PC-3 (cell line): ENCODE measurements at regions not wholly inside any gene's neighbourhood (a gene's known extent, or its start where the extent isn't known, plus 50 kb on each side); places are given as distances from the start of the nearest gene placed in this dataset.

Experiments
- ATAC-seq: fragments of 200-7000 bp; cut with Tn5 transposase; 2 replicates; pipeline ENCODE4 v1.9.1; 2020; ENCODE audit warnings: mild to moderate bottlenecking, moderate library complexity
- BruUV-seq: library from RNA; stranded (reverse); fragments of 400-500 nt; replicated peaks from 2 replicates; lab custom pipeline; 2021; lab: Mats Ljungman, UMichigan
- CTCF ChIA-PET: fragments of 300-600 bp; sonication (Branson Sonifier 250); formaldehyde crosslinking; loops from one replicate; lab custom pipeline; 2022; ENCODE audit warnings: antibody characterized with exemption; lab: Charles Lee
- POLR2A ChIA-PET: fragments of 300-600 bp; sonication (Branson Sonifier 250); formaldehyde crosslinking; loops from one replicate; lab custom pipeline; 2022; ENCODE audit warnings: antibody characterized with exemption; ENCODE audit not compliant: unreplicated experiment; lab: Charles Lee
- DNase-seq: peaks from one replicate; pipeline ENCODE4 v3.0.0-alpha.2; 2015
- H2AFZ ChIP-seq: fragments of 300-600 bp; sonication (generic); 2 replicates; pipeline ENCODE4 v1.6.0; 2016; ENCODE audit warnings: antibody characterized with exemption, low read length
- H3F3A ChIP-seq: fragments of 300-600 bp; sonication (generic); one replicate; pipeline ENCODE4 v1.6.0; 2017; ENCODE audit warnings: antibody characterized with exemption, low read length, control low read depth, mild to moderate bottlenecking; ENCODE audit not compliant: unreplicated experiment
- H3K27ac ChIP-seq: fragments of 300-600 bp; sonication (generic); 2 replicates; pipeline ENCODE4 v1.5.1; 2016; ENCODE audit warnings: mild to moderate bottlenecking, low read length
- H3K27me3 ChIP-seq: fragments of 300-600 bp; sonication (generic); 2 replicates; pipeline ENCODE4 v1.6.1; 2016; ENCODE audit warnings: low read length, mixed read lengths
- H3K36me3 ChIP-seq: fragments of 300-600 bp; sonication (generic); 2 replicates; pipeline ENCODE4 v1.6.1; 2016; ENCODE audit warnings: low read depth, mixed run types, low read length, mixed read lengths
- H3K4me1 ChIP-seq: fragments of 300-600 bp; sonication (generic); 2 replicates; pipeline ENCODE4 v1.5.1; 2016; ENCODE audit warnings: low read length; ENCODE audit not compliant: insufficient read depth
- H3K4me2 ChIP-seq: fragments of 300-600 bp; sonication (generic); 2 replicates; pipeline ENCODE4 v1.6.0; 2016; ENCODE audit warnings: low read length
- H3K4me3 ChIP-seq: fragments of 300-600 bp; sonication (generic); 2 replicates; pipeline ENCODE4 v1.5.1; 2016; ENCODE audit warnings: mild to moderate bottlenecking, low read length, mixed read lengths
- H3K79me2 ChIP-seq: fragments of 300-600 bp; sonication (generic); 2 replicates; pipeline ENCODE4 v1.6.1; 2017; ENCODE audit warnings: low read length, mixed read lengths
- H3K9ac ChIP-seq: fragments of 300-600 bp; sonication (generic); 2 replicates; pipeline ENCODE4 v1.6.0; 2016; ENCODE audit warnings: mild to moderate bottlenecking, low read length
- H3K9me2 ChIP-seq: fragments of 300-600 bp; sonication (generic); replicated peaks from 2 replicates; pipeline ENCODE4 v1.6.1; 2016; ENCODE audit warnings: mixed run types, low read length, mixed read lengths
- H3K9me3 ChIP-seq: fragments of 300-600 bp; sonication (generic); 2 replicates; pipeline ENCODE4 v1.6.1; 2016; ENCODE audit warnings: low read length, mixed read lengths
- H4K20me1 ChIP-seq: fragments of 300-600 bp; sonication (generic); 2 replicates; pipeline ENCODE4 v1.6.1; 2016; ENCODE audit warnings: low read length, mixed read lengths
- CTCF ChIP-seq: fragments of 300-600 bp; sonication (generic); conservative IDR thresholded peaks from 2 replicates; pipeline ENCODE4 v1.5.1; 2017; ENCODE audit warnings: antibody characterized with exemption, low read depth, mild to moderate bottlenecking, low read length
- EZH2 ChIP-seq: fragments of 300-600 bp; sonication (generic); IDR thresholded peaks from one replicate; pipeline ENCODE4 v1.6.1; 2017; ENCODE audit warnings: antibody characterized with exemption, mild to moderate bottlenecking, low read length; ENCODE audit not compliant: unreplicated experiment
- EZH2phosphoT487 ChIP-seq: fragments of 300-600 bp; sonication (generic); IDR thresholded peaks from 2 replicates; pipeline ENCODE4 v1.6.1; 2018; ENCODE audit warnings: mild to moderate bottlenecking, antibody characterized with exemption, low read length, borderline replicate concordance
- intact Hi-C: fragments of 100-400 bp; cut with micrococcal nuclease; formaldehyde crosslinking; loops from 2 replicates; pipeline ENCODE4 v1.9.0; 2023

- ATAC-seq (peak; percentile 68), DNase-seq (peak; percentile 90)
- H3K36me3 ChIP-seq, result no peaks in the 10 kb centered on the region
- H3K9ac ChIP-seq, result no peak overlapping the region
- no peak overlapping the region for H3K4me3 ChIP-seq
- no peaks in the 10 kb centered on the region for H3K79me2 ChIP-seq
- no peaks in the 10 kb centered on the region for H3K27me3 ChIP-seq
- H3K9me2 ChIP-seq, result no peaks in the 10 kb centered on the region
- H4K20me1 ChIP-seq, result no peaks in the 10 kb centered on the region
- no peak overlapping the region for H2AFZ ChIP-seq
- H3K4me1 ChIP-seq, result peaks cover 21% of the 10 kb centered on the region
- peak; percentile 96 for TF ChIP-seq CTCF
- TF ChIP-seq EZH2phosphoT487, result no peak
- no peaks in the 10 kb centered on the region for H3F3A ChIP-seq
- H3K9me3 ChIP-seq, result no peaks in the 10 kb centered on the region
- ChIA-PET CTCF (interaction anchor here (0.9 kb wide), 1 partner anchor 232 kb away, joined by 3 read pairs; no protein-coding TSS in a partner anchor), POLR2A (no interaction called here)
- intact Hi-C loops, result loop anchor here (1.0 to 10.0 kb wide), 3 partner anchors 108 to 560 kb away; no protein-coding TSS in a partner anchor
- no TSS peak for BruUV-seq
- H3K4me2 ChIP-seq, result no peak overlapping the region
- H3K27ac ChIP-seq, result no peak overlapping the region
Measured at GRCh38 chr14:61894452-61895077, 132.3 kb downstream of the SNAPC1 start.

- Histone ChIP-seq H2AFZ (no peak overlapping the region), H3K27ac (no peak overlapping the region), H3K9ac (no peak overlapping the region), H3K4me2 (no peak overlapping the region), H3K9me3 (no peaks in the 10 kb centered on the region), H3F3A (no peaks in the 10 kb centered on the region), H3K9me2 (no peaks in the 10 kb centered on the region), H4K20me1 (no peaks in the 10 kb centered on the region), H3K79me2 (no peaks in the 10 kb centered on the region), H3K36me3 (no peaks in the 10 kb centered on the region), H3K27me3 (no peaks in the 10 kb centered on the region), H3K4me1 (peaks cover 3% of the 10 kb centered on the region), H3K4me3 (no peak overlapping the region)
- TF ChIP-seq CTCF (no peak), EZH2 (no peak), EZH2phosphoT487 (no peak)
- ATAC-seq (no peak), DNase-seq (no peak)
- ChIA-PET POLR2A (no interaction called here), CTCF (no interaction called here)
- no TSS peak for BruUV-seq
- intact Hi-C loops, result loop anchor here (10.0 kb wide), 1 partner anchor 558 kb away; no protein-coding TSS in a partner anchor
Measured at GRCh38 chr14:61897300-61897699, 135.1 kb downstream of the SNAPC1 start.

GRCh38 chr14:61898568-61898967 is 136.3 kb downstream of the SNAPC1 start:
- ChIA-PET CTCF (no interaction called here), POLR2A (no interaction called here)
- intact Hi-C loops, result loop anchor here (10.0 kb wide), 1 partner anchor 556 kb away; no protein-coding TSS in a partner anchor
- Histone ChIP-seq H3F3A (no peaks in the 10 kb centered on the region), H3K27me3 (no peaks in the 10 kb centered on the region), H3K9ac (no peak overlapping the region), H3K4me2 (no peak overlapping the region), H3K9me3 (no peaks in the 10 kb centered on the region), H3K36me3 (no peaks in the 10 kb centered on the region), H2AFZ (no peak overlapping the region), H3K27ac (no peak overlapping the region), H3K79me2 (no peaks in the 10 kb centered on the region), H3K9me2 (no peaks in the 10 kb centered on the region), H4K20me1 (no peaks in the 10 kb centered on the region), H3K4me1 (no peaks in the 10 kb centered on the region), H3K4me3 (no peak overlapping the region)
- no peak for DNase-seq
- no peak for ATAC-seq
- TF ChIP-seq CTCF, result no peak
- no peak for TF ChIP-seq EZH2
- TF ChIP-seq EZH2phosphoT487, result no peak
- BruUV-seq, result no TSS peak
